NK-92 treated with Interleukin-12 subunit alpha and Interleukin-12 subunit beta, amount 100 ng/mL, for 24 hours (cell line): ENCODE measurements at regions not wholly inside any gene's neighbourhood (a gene's known extent, or its start where the extent isn't known, plus 50 kb on each side); places are given as distances from the start of the nearest gene placed in this dataset.

Experiments
- DNase-seq: peaks from one replicate; lab custom pipeline; 2025; lab: John Stamatoyannopoulos, UW

GRCh38 chr9:14395317-14396082 is 81.6 kb upstream of the NFIB start:
- DNase-seq: no peak

- DNase-seq: no peak
Measured at GRCh38 chr9:14393418-14393817, 79.5 kb upstream of the NFIB start.

- DNase-seq: no peak
Measured at GRCh38 chr9:14391620-14392019, 77.7 kb upstream of the NFIB start.

- DNase-seq: no peak
Measured at GRCh38 chr9:14389657-14390056, 75.7 kb upstream of the NFIB start.

GRCh38 chr9:14389146-14389545 is 75.2 kb upstream of the NFIB start:
- no peak for DNase-seq

GRCh38 chr9:14383773-14384172 is 69.8 kb upstream of the NFIB start:
- no peak for DNase-seq

GRCh38 chr9:14383294-14383693 is 69.4 kb upstream of the NFIB start:
- DNase-seq: no peak

GRCh38 chr9:14380061-14380836 is 66.3 kb upstream of the NFIB start:
- DNase-seq: no peak

GRCh38 chr9:14379280-14379679 is 65.3 kb upstream of the NFIB start:
- no peak for DNase-seq

- no peak for DNase-seq
Measured at GRCh38 chr9:14373706-14374105, 59.8 kb upstream of the NFIB start.

- no peak for DNase-seq
Measured at GRCh38 chr9:14373336-14373666, 59.4 kb upstream of the NFIB start.

- DNase-seq: no peak
Measured at GRCh38 chr9:14372437-14373335, 58.7 kb upstream of the NFIB start.

- DNase-seq: no peak
Measured at GRCh38 chr9:14369011-14369410, 55.1 kb upstream of the NFIB start.

- DNase-seq: no peak
Measured at GRCh38 chr9:14366076-14366475, 52.1 kb upstream of the NFIB start.

- no peak for DNase-seq
Measured at GRCh38 chr9:14365670-14366069, 51.7 kb upstream of the NFIB start.
